T-helper 17 cell (primary cell): ENCODE measurements at regions not wholly inside any gene's neighbourhood (a gene's known extent, or its start where the extent isn't known, plus 50 kb on each side); places are given as distances from the start of the nearest gene placed in this dataset.

Experiments used
- ATAC-seq: fragments of 150-1000 bp; cut with Tn5 transposase; 2 replicates; pipeline ENCODE4 v1.10.0; 2021; ENCODE audit warnings: mild to moderate bottlenecking, moderate library complexity
- DNase-seq, 3 donors: peaks; one replicate each; pipeline versions ENCODE4 v3.0.0 to v3.0.0-alpha.2; 2020 to 2021
- H3K9me3 ChIP-seq: one replicate; pipeline ENCODE4 v1.7.0; 2013; ENCODE audit warnings: low read length, mild to moderate bottlenecking; ENCODE audit not compliant: control insufficient read depth, poor library complexity, severe bottlenecking
- H3K27ac Mint-ChIP-seq: one replicate; pipeline ENCODE4 v1.8.0; 2022; ENCODE audit warnings: mild to moderate bottlenecking, moderate library complexity, mixed read lengths
- H3K27me3 Mint-ChIP-seq: one replicate; pipeline ENCODE4 v1.8.0; 2022; ENCODE audit warnings: mixed read lengths
- H3K36me3 Mint-ChIP-seq: one replicate; pipeline ENCODE4 v1.8.0; 2022; ENCODE audit warnings: low read depth, mixed read lengths
- H3K4me1 Mint-ChIP-seq: one replicate; pipeline ENCODE4 v1.8.0; 2022; ENCODE audit warnings: mild to moderate bottlenecking, mixed read lengths
- H3K4me3 Mint-ChIP-seq: one replicate; pipeline ENCODE4 v1.8.0; 2022; ENCODE audit warnings: mild to moderate bottlenecking, moderate library complexity, mixed read lengths

DNA sequence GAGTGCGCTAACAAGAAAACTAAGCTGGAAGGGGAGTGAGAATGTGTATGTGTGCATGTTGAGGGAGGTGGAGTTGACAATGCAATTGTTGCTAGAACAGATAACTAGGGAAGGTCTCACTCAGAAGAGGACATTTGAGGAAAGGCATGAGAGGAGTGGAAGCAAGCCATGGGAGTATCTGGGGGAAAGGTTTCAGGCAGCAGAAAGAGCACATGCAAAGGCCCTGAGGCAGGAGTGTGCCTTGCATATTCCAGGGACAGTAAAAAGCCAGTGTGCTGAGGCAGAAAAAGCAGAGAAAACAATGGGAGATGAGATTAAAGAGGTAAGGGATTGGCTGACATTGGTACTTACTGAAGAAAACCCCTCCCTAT lies 149.6 kb upstream of the ADO start:
- DNase-seq = no peak
- no peaks in the 10 kb centered on the region for H3K9me3 ChIP-seq
- Mint-ChIP-seq H3K4me1 (peaks cover 2% of the 10 kb centered on the region), H3K36me3 (no peaks in the 10 kb centered on the region), H3K4me3 (no peak overlapping the region), H3K27me3 (no peaks in the 10 kb centered on the region), H3K27ac (no peak overlapping the region)
- ATAC-seq = no peak

DNA sequence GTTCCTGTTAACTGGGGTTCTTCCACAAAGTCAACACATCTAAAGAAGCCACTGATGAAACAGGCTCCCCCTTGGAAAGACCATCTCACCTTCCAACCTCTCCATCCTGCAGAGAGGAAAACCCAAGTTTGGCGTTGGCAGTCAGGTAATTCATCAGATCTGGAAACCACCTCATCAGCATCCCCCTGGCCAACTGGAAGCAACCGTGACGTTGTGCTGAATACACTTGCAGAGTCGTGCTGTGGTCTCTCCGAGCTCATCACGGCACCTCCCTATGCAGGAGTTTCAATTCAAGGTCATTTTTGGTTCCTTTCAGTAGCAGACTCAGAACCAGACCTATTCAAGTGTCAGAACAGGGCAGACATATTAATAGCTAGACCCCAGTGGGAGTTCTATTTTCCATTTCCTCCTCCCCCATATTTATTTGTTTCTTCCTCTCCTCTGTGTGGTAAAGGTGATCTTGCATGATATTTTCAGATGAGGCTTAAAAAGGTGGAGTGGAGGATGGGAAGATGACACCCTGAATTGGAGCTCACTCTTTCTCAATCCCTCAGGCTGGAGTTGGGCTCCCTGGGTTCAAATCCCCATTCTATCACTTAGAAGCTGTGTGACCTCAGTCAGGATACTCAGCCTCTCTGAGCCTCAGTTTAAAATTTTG lies 149.1 kb upstream of the ADO start:
- Mint-ChIP-seq H3K36me3 (no peaks in the 10 kb centered on the region), H3K4me1 (peaks cover 2% of the 10 kb centered on the region), H3K27ac (no peak overlapping the region), H3K27me3 (no peaks in the 10 kb centered on the region), H3K4me3 (no peak overlapping the region)
- no peaks in the 10 kb centered on the region for H3K9me3 ChIP-seq
- ATAC-seq (no peak), DNase-seq (no peak)

DNA sequence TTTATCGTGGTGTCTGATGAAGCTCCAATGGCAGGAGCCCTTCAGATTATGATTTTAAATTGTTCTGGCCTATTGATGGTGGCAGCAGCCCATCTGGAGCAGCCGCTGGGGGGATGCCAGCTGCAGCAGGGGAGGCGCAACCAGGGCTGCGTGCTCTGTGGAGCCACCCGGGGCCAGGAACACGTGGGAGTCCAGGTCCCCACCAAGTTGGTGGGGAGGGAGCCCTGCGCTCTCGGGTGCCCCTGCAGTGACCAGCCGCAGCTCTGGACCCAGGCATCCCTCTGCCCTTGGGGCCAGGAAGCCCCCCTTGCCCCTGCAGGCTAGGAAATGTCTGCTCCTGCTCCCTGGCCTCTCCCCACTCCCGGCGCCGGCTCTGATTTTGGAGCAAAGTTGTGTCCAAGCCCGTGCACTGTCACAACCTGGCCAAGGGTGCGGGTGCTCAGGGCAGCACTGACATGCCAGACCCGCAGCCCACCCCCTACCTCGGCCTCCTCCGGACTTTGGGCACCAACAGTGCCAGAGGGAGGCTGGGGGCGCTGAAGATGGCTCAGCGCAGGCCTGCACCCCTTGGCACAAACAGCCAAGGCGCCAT lies 147.2 kb upstream of the ADO start:
- no peak for DNase-seq
- Mint-ChIP-seq H3K27me3 (no peaks in the 10 kb centered on the region), H3K27ac (no peak overlapping the region), H3K4me3 (no peak overlapping the region), H3K36me3 (no peaks in the 10 kb centered on the region), H3K4me1 (peaks cover 2% of the 10 kb centered on the region)
- no peak for ATAC-seq
- H3K9me3 ChIP-seq = no peaks in the 10 kb centered on the region

DNA sequence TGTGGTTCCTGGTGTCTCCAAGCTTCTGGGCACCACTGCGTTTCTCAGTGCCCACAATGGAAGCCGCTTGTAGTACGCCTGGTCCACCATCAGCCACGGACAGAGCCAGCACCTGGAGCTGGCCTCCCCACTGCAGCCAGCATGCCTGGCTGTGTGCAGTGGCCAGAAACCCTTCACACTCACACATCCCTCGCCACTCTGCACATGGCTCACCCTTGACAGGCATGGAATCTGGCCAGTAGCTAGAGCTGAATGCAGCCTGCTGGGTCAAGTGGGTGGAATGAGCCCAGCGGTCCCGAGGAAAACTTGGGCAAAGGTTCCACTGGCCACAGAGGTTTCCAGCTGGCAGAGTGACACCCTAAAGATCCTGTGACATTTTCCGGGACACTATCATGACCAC lies 146.0 kb upstream of the ADO start:
- H3K36me3 Mint-ChIP-seq = no peaks in the 10 kb centered on the region
- H3K4me1 Mint-ChIP-seq = peaks cover 2% of the 10 kb centered on the region
- no peaks in the 10 kb centered on the region for H3K9me3 ChIP-seq
- no peak overlapping the region for H3K4me3 Mint-ChIP-seq
- DNase-seq = no peak
- no peak for ATAC-seq
- no peaks in the 10 kb centered on the region for H3K27me3 Mint-ChIP-seq
- no peak overlapping the region for H3K27ac Mint-ChIP-seq

DNA sequence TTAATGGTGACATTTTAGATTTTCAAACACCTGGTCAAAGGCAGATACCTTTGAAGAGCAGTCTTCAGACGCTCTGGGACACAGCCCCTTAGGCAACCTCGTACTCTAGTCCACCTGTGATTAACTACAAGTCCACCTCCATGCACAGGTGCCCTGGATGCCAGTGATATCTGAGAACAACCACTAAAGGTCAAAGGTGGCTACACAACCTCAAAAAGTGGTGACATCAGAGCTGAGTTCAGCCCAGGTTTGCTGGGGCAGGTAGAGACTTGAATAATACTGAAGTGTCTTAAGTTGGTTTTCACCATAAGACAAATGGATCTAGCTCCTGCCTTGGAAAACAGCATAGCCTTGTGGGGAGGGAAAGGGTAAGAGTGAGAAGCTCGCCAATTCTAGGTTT lies 143.4 kb upstream of the ADO start:
- no peaks in the 10 kb centered on the region for H3K4me1 Mint-ChIP-seq

DNA sequence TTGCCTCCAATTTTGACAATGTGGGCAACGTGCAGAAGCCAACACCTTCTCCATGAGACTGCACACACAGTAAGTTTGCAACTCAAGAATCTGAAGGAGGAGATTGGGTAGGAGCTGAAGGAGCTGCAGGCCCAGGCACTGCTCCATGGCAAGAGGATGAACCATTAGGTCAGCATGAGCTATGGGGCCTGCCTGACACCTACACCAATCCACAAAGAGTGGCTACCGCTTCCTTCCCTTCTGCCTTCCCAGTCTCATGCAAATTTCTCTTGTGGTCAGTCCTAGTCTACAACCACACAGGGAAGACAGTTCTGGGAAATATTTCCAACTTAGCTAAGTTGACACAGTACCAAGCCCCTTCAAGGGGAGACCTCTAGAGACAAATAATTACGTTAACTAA lies 142.0 kb upstream of the ADO start:
- no peaks in the 10 kb centered on the region for H3K4me1 Mint-ChIP-seq
- DNase-seq (no peak), ATAC-seq (no peak)
- no peaks in the 10 kb centered on the region for H3K27me3 Mint-ChIP-seq
- no peaks in the 10 kb centered on the region for H3K9me3 ChIP-seq
- H3K27ac Mint-ChIP-seq = no peak overlapping the region
- no peak overlapping the region for H3K4me3 Mint-ChIP-seq
- H3K36me3 Mint-ChIP-seq = no peaks in the 10 kb centered on the region

More for the DNA sequence above, 143.4 kb upstream of the ADO start:
- Mint-ChIP-seq H3K36me3 (no peaks in the 10 kb centered on the region), H3K27ac (no peak overlapping the region), H3K27me3 (no peaks in the 10 kb centered on the region), H3K4me3 (no peak overlapping the region)
- H3K9me3 ChIP-seq = no peaks in the 10 kb centered on the region
- no peak for DNase-seq
- no peak for ATAC-seq

DNA sequence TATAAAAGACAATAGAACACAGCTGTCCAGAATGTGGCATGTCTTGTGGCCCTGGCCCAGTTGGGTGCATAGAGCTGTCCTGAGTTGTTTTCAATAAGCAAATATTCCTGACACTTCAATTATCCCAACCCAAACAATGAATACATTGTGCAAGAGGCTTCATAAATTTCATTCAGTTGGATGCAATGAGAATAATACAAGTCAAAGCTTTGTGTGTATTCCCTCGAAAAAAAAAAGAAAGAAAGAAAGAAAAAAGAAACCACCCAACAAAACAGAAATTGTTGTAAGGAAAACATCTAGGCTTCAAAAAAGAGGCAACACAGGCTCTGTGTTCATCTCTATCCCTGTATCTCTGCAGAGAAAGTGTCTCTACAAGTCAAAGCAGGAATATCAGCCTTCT lies 138.7 kb upstream of the ADO start:
- no peaks in the 10 kb centered on the region for H3K9me3 ChIP-seq
- DNase-seq = no peak
- no peaks in the 10 kb centered on the region for H3K36me3 Mint-ChIP-seq

DNA sequence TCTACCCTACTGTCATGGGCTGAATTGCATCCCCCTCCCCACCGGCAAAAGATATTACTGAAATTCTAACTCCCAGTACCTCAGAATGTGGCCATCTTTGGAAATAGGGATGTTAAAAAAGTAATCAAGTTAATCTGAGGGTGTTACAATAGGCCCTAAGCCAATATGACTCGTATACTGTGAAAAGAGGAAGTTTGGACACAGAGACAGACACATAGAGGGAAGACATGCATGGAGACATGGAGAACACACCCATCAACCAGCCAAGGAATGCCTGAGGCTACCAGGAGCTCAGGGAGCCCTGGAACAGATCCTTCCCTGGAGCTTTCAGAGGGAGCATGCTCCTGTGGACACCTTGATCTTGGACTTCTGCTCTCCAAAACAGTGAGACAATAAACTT lies 138.2 kb upstream of the ADO start:
- Mint-ChIP-seq H3K4me3 (no peak overlapping the region), H3K36me3 (no peaks in the 10 kb centered on the region), H3K27me3 (no peaks in the 10 kb centered on the region), H3K4me1 (peaks cover 2% of the 10 kb centered on the region), H3K27ac (no peak overlapping the region)
- ATAC-seq = no peak
- DNase-seq = no peak
- H3K9me3 ChIP-seq = no peaks in the 10 kb centered on the region

More for the DNA sequence above, 138.7 kb upstream of the ADO start:
- Mint-ChIP-seq H3K4me1 (peaks cover 2% of the 10 kb centered on the region), H3K27ac (no peak overlapping the region), H3K27me3 (no peaks in the 10 kb centered on the region), H3K4me3 (no peak overlapping the region)
- no peak for ATAC-seq

DNA sequence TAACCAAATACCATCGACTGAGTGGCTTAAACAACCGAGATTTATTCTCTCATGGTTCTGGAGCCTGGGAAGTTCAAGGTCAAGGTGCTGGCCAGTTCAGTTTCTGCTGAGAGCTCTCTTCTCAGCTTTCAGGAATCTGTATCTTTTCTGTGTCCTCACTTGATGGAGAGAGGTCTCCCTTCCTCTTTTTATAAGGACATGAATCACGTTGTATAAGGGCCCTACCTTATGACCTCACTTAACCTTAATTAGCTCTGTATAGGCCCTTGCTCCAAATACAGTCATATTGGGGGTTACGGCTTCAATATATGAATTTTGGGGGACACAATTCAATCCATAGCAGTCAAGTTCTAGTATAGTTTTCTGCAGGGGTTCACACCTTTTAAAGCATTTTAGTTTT lies 135.2 kb upstream of the ADO start:
- no peaks in the 10 kb centered on the region for H3K27me3 Mint-ChIP-seq
- ATAC-seq (no peak), DNase-seq (no peak)
- no peak overlapping the region for H3K4me3 Mint-ChIP-seq
- H3K4me1 Mint-ChIP-seq = peaks cover 2% of the 10 kb centered on the region
- no peaks in the 10 kb centered on the region for H3K36me3 Mint-ChIP-seq
- H3K27ac Mint-ChIP-seq = no peak overlapping the region
- H3K9me3 ChIP-seq = no peaks in the 10 kb centered on the region

DNA sequence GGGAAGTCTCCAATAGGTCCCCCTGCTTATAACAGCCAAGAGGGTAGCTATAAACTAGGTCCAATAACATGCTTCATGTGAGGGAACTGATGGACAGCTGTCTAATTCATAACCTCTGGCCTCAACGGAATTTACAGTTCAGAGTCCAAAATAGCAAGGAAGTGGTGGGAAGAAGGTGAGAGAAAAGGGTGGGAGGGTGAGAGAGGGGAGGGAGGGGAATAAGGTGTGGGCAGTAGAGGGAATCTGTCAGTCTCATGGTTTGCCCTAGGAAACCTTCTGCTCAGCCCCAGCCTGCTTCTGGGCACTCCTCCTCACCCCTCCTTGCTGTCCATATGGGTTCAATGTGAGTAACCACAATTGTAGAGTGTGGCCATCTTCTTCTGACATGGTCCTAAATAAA lies 133.4 kb upstream of the ADO start:
- Mint-ChIP-seq H3K4me3 (no peak overlapping the region), H3K4me1 (peaks cover 2% of the 10 kb centered on the region), H3K36me3 (no peaks in the 10 kb centered on the region), H3K27ac (no peak overlapping the region), H3K27me3 (no peaks in the 10 kb centered on the region)
- H3K9me3 ChIP-seq = no peaks in the 10 kb centered on the region
- ATAC-seq (no peak), DNase-seq (no peak)

DNA sequence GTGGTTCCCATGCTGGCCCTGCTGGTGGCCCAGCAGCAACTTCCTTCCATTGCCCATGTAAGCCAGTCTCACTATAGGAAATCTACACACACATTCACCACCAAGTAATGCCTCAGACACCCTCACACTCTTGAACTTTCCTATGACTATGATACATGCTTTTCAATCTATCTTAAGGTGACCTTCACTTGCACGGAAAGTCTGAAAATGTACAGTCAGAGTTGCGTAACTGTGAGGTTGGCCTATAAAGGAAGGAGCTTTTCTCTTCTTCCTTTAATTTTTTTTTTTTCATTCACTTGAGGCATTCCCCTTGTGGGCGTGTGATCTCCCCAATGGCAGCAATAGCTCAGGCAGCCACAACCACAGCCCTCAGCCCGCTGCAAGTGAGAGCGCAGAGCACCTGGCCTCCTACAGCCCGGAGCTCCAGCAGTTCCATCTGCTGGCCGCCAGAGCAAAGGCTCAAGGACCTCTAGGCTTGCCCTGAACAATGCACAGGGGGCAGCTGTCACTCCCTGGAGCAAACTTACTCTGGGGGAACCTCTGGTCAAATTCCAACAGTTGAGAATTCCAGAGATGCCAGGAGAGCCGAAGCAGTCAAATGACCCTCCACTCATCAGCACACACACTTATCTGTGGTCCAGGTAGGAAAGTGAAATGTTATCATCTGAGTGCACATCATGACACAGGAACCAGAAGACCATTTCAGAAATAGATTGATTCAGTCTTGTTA lies 123.1 kb upstream of the ADO start:
- H3K9me3 ChIP-seq = no peaks in the 10 kb centered on the region
- Mint-ChIP-seq H3K36me3 (no peaks in the 10 kb centered on the region), H3K4me3 (peak overlapping the region; percentile 66), H3K4me1 (peaks cover 10% of the 10 kb centered on the region), H3K27me3 (no peaks in the 10 kb centered on the region), H3K27ac (peak overlapping the region; percentile 68)
- peak; percentile 98 for ATAC-seq
- peak; percentile 30 to 62 (median 52) for DNase-seq

DNA sequence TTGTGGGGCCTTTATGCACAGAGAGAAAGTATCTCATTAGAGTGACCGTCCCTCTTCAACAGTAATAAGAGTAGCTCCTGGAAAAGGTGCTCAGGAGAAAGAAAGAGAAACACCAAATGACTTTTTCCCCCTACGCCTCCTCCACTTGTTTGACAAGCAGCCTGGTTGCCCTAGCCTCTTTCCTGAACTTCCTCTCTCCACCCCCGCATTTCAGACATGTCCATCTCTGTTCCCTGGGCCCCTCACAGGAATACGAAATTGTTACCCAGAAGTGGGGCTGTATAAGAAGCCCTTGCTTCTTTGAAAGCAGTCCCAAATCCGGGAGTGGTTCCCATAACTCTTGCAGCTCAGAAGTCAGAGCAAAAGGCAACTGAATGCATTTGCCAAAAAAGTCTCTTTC lies 119.6 kb upstream of the ADO start:
- no peaks in the 10 kb centered on the region for H3K36me3 Mint-ChIP-seq

DNA sequence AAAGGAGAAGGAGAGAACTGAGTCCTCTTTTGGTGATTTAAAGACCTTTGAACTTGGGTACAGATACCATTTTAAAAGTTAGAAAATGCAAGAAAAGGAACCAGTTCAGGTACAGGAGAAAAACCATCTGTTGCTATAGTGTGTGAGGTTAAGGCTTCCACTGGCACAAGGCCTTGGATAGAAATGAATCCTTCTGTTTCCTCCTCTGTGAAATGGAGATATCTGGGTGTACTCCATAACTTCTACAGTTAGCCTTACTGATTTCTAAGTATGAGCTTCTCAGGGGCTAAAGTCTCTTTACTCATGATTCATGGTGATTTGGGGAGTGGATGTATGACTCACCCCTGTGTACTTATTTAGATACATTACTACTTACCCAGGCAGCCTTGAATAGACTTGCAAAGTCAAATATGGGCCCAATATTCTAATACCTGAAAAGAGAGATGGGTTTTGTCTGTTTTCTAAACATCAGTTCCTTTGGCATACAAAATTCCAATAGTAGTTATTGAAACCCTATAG lies 117.2 kb upstream of the ADO start:
- peaks cover 30% of the 10 kb centered on the region for H3K4me1 Mint-ChIP-seq
- no peaks in the 10 kb centered on the region for H3K36me3 Mint-ChIP-seq
- no peaks in the 10 kb centered on the region for H3K9me3 ChIP-seq
- DNase-seq (no peak), ATAC-seq (no peak)
- H3K4me3 Mint-ChIP-seq = no peak overlapping the region
- no peaks in the 10 kb centered on the region for H3K27me3 Mint-ChIP-seq
- no peak overlapping the region for H3K27ac Mint-ChIP-seq

More for the DNA sequence above, 119.6 kb upstream of the ADO start:
- Mint-ChIP-seq H3K27ac (no peak overlapping the region), H3K4me3 (no peak overlapping the region), H3K4me1 (peaks cover 22% of the 10 kb centered on the region), H3K27me3 (no peaks in the 10 kb centered on the region)
- no peak for ATAC-seq
- H3K9me3 ChIP-seq = no peaks in the 10 kb centered on the region
- no peak for DNase-seq
